Tibial nerve (tissue), 4 donors: ENCODE measurements at regions not wholly inside any gene's neighbourhood (a gene's known extent, or its start where the extent isn't known, plus 50 kb on each side); places are given as distances from the start of the nearest gene placed in this dataset. TPM values are rescaled to one million over a fixed set of nuclear protein-coding genes. Genes with fewer than 3 reads are reported as not detected.

Experiments used
- DNase-seq, 2 donors: peaks; one replicate each; pipeline ENCODE4 v3.0.0-alpha.2; 2019; ENCODE audit warnings: low spot score in 2 of 2
- H3K27ac ChIP-seq, 4 donors: fragments of 200-600 bp; sonication (generic) in 3 of 4; one replicate each; pipeline ENCODE4 v1.5.1; 2017 to 2019; ENCODE audit warnings: mild to moderate bottlenecking in 1 of 4
- H3K27me3 ChIP-seq, 2 donors: fragments of 200-600 bp; sonication (generic) in 1 of 2; one replicate each; pipeline versions ENCODE4 v1.5.1 to v1.6.0; 2017 to 2019
- H3K36me3 ChIP-seq, 3 donors: fragments of 200-600 bp; sonication (generic); one replicate each; pipeline ENCODE4 v1.5.1; 2018 to 2019
- H3K4me1 ChIP-seq, 4 donors: fragments of 200-600 bp; sonication (generic) in 3 of 4; one replicate each; pipeline ENCODE4 v1.5.1; 2017 to 2019
- H3K4me3 ChIP-seq, 4 donors: fragments of 200-600 bp; sonication (generic) in 3 of 4; one replicate each; pipeline ENCODE4 v1.5.1; 2017 to 2019; ENCODE audit warnings: mild to moderate bottlenecking in 1 of 4, moderate library complexity in 1 of 4
- H3K9me3 ChIP-seq, 4 donors: fragments of 200-600 bp; sonication (generic) in 3 of 4; one replicate each; pipeline ENCODE4 v1.5.1; 2017 to 2019
- CTCF ChIP-seq, 5 experiments: fragments of 200-600 bp in 3 of 5; fragments of 450-650 bp in 2 of 5; sonication (generic) in 3 of 5; IDR thresholded peaks; one replicate each; pipeline ENCODE4 v1.5.1; 2016 to 2019; ENCODE audit warnings: antibody characterized with exemption in 5 of 5, mild to moderate bottlenecking in 3 of 5, moderate library complexity in 2 of 5
- EP300 ChIP-seq, 2 donors: sonication (generic); formaldehyde crosslinking; IDR thresholded peaks; one replicate each; pipeline ENCODE4 v1.6.1; 2017; ENCODE audit warnings: antibody characterized with exemption in 2 of 2, mild to moderate bottlenecking in 1 of 2
- POLR2A ChIP-seq, 2 donors: fragments of 450-650 bp; IDR thresholded peaks; one replicate each; pipeline ENCODE4 v1.6.1; 2017; ENCODE audit warnings: antibody characterized with exemption in 2 of 2, mild to moderate bottlenecking in 2 of 2, moderate library complexity in 2 of 2
- WGBS, 2 donors: methylation state at CpG; one replicate each; pipeline ENCODE4 v1.1.5; 2018; 5-methylcytosine and 5-hydroxymethylcytosine counted together
- small RNA-seq: library from RNA; depleted of rRNA; stranded (forward); fragments of <200 nt; gene quantifications from one replicate; pipeline ENCODE3, GENCODE V24; 2016

GRCh38 chr4:119678761-119679160 lies 50.2 kb upstream of the PDE5A start:
- H3K27ac ChIP-seq = no peak overlapping the region
- H3K4me3 ChIP-seq = no peak overlapping the region
- peaks cover 0 to 22% (median 0%) of the 10 kb centered on the region in 4 donors for H3K4me1 ChIP-seq
- no peaks in the 10 kb centered on the region for H3K9me3 ChIP-seq
- no peaks in the 10 kb centered on the region for H3K36me3 ChIP-seq
- no peaks in the 10 kb centered on the region for H3K27me3 ChIP-seq
- no peak for DNase-seq
- 43 to 49% methylated on average over 1 of the region's 1 CpG for WGBS, 2 donors
- TF ChIP-seq POLR2A (IDR thresholded peaks at IDR 0.05) = no peak
- no peak for TF ChIP-seq EP300 (IDR thresholded peaks at IDR 0.05)
- TF ChIP-seq CTCF (IDR thresholded peaks at IDR 0.05) = no peak

Small RNAs in the stretch of these regions (small RNA-seq; reads per million reads assigned to genes)
- gene RF00019 = not detected
